Thyroid gland (tissue), 4 donors: ENCODE measurements at regions not wholly inside any gene's neighbourhood (a gene's known extent, or its start where the extent isn't known, plus 50 kb on each side); places are given as distances from the start of the nearest gene placed in this dataset.

ENCODE experiments used
- POLR2A ChIP-seq, 2 donors: fragments of 450-650 bp; IDR thresholded peaks; one replicate each; pipeline ENCODE4 v1.6.1; 2017; ENCODE audit warnings: antibody characterized with exemption in 2 of 2, mild to moderate bottlenecking in 2 of 2, moderate library complexity in 1 of 2
- TF ChIP-seq, protein P1 (sequence below), 6 experiments: fragments of 200-600 bp in 3 of 6; fragments of 450-650 bp in 3 of 6; sonication (generic) in 3 of 6; IDR thresholded peaks; one replicate each; pipeline ENCODE4 v1.5.1; 2016 to 2019; ENCODE audit warnings: antibody characterized with exemption in 6 of 6, mild to moderate bottlenecking in 2 of 6, inconsistent platforms in 1 of 6, moderate library complexity in 1 of 6

GRCh38 chr6:99096170-99096569 lies 148.4 kb upstream of the FBXL4 start:
- TF ChIP-seq, protein P1, sequence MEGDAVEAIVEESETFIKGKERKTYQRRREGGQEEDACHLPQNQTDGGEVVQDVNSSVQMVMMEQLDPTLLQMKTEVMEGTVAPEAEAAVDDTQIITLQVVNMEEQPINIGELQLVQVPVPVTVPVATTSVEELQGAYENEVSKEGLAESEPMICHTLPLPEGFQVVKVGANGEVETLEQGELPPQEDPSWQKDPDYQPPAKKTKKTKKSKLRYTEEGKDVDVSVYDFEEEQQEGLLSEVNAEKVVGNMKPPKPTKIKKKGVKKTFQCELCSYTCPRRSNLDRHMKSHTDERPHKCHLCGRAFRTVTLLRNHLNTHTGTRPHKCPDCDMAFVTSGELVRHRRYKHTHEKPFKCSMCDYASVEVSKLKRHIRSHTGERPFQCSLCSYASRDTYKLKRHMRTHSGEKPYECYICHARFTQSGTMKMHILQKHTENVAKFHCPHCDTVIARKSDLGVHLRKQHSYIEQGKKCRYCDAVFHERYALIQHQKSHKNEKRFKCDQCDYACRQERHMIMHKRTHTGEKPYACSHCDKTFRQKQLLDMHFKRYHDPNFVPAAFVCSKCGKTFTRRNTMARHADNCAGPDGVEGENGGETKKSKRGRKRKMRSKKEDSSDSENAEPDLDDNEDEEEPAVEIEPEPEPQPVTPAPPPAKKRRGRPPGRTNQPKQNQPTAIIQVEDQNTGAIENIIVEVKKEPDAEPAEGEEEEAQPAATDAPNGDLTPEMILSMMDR (IDR thresholded peaks at IDR 0.05): no peak
- TF ChIP-seq POLR2A (IDR thresholded peaks at IDR 0.05): no peak
